ENCODE measurements at regions not wholly inside any gene's neighbourhood (a gene's known extent, or its start where the extent isn't known, plus 50 kb on each side); places are given as distances from the start of the nearest gene placed in this dataset.

DNA sequence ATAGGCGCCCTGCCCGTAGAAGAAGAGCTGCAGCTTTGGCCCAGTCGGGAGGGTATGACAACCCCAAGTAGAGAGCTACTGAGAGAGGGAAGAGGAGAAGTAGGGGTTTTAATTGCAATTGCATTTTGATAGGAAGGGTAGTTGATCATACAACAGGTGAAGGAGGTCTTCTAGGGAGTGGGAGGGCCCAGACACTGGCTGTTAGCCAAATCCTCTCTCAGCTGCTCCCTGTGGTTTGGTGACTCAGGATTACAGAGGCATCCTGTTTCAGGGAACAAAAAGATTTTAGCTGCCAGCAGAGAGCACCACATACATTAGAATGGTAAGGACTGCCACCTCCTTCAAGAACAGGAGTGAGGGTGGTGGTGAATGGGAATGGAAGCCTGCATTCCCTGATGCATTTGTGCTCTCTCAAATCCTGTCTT, 408.9 kb upstream of the THBS1 start:
- TF ChIP-seq CTCF (IDR thresholded peaks at IDR 0.05; ENCODE audit: low read length) (peak; percentile 50), EZH2 (optimal IDR thresholded peaks at IDR 0.05; ENCODE audit: low read depth, low read length) (no peak), EZH2phosphoT487 (IDR thresholded peaks at IDR 0.05; ENCODE audit: low read length) (no peak)

All from MM.1S (cell line).